NCI-H1092 (cell line): ENCODE measurements at regions not wholly inside any gene's neighbourhood (a gene's known extent, or its start where the extent isn't known, plus 50 kb on each side); places are given as distances from the start of the nearest gene placed in this dataset.
A peak's percentile ranks its signal among the peaks of the same experiment; 100 is the strongest.

ENCODE experiments used
- DNase-seq: peaks from one replicate; lab custom pipeline; 2025; lab: John Stamatoyannopoulos, UW

- DNase-seq, result no peak
These were observed 78.1 kb upstream of the GALNT9 start for GRCh38 chr12:132407451-132407961.

DNA sequence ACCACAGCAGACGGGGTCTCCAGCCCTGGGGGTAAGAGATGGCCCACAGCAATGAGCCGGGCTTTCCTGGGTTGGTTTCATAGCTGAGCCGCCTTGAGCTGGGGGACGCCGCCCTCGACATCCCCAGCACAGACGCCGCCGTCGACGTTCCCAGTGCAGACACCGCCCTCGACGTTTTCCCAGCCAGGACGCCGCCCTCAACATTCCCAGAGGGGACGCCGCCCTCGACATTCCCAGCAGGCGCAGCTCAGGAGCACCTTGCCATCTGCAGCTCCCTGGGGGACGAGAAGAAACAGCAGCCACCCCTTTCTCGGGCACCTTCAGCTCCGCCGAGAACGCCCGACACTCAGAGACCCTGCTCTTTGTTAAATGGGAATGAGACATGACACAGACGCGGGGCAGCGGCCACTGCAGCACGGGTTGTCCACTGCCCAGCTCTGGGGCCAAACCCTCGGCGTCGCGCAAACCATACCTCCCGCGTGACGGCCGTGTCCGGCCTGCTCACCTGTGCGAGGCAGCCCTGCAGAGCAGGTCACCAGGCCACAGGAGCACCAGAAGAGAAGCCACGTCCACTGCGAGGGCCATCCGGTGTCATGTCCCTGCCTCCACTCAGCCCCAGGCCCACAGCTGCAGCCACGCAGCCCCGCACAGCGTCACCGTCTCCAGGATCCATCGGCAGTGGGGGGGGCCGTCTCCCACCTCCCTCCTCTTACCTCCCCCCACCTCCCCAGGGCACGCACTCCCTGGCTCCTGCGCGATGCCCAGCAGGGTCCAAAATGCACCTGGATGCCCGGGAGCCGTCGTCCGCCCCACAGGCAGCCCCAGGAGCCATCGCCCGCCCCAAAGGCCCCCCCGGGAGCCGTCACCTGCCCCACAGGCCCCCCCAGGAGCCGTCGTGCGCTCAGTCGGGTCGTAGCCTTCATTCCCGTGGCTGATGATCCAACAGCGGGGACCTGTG is 77.4 kb upstream of the GALNT9 start:
- no peak for DNase-seq

DNA sequence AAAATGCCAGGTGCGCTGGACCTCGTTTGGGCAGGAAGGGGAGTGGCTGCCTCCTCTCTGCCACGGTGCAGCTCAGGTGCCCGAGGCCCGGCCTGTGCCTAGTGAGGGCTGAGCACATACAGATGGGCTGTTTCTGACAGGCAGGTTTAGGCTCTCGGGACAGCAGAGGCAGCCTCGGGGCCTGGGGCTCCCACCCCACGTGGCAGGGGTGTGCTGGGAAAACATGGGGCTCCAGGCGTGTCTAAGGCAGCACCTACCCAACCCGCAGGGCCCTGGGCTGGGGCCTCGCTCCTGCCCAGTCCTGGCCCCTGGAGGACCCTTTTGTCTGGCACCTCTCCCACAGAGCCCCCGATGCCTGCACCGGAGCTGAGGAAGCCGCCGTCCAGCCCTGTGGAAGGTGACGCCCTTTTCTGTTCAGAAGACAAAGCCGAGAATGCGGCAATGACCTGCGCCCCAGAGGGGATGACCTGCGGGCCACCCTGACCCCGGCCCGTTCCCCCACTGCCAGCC is 76.4 kb upstream of the GALNT9 start:
- no peak for DNase-seq

DNA sequence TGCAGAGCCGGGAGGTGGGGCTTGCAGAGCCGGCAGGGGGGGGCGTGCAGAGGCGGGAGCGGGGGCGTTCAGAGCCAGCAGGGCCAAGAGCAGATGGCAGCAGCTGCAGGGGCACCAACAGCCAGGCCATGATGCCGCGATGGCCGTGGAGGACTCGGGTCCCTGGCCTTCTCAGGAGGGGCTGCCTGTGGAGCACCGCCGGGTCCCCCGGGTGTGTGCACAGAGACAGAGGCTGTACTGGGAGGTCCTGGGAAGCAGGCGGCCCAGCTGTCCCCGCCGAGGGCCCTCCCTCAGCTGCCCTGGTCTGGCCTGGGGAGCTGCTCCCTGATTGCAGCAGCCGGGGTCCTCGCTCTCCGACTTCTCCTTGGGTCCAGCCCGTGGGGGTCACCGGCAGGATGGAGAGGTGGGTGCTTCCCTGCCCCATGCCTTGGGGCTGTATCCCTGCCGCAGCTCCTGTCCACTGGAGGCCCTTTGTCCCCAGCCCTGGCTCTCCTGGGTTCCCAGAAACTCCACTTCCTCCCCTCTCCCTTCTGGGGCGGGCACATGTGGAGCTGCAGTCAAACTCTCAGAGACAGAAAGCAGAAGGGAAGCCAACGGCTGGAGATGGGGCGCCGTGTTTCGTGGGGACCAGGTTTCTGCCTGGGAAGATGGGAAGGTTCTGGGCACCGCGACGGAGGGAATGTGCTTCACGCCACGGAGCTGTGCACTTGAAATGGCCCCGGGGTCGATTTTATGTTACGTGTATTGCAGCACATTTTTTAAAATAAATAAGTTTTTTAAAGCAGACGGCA is 75.8 kb upstream of the GALNT9 start:
- DNase-seq, result no peak

DNA sequence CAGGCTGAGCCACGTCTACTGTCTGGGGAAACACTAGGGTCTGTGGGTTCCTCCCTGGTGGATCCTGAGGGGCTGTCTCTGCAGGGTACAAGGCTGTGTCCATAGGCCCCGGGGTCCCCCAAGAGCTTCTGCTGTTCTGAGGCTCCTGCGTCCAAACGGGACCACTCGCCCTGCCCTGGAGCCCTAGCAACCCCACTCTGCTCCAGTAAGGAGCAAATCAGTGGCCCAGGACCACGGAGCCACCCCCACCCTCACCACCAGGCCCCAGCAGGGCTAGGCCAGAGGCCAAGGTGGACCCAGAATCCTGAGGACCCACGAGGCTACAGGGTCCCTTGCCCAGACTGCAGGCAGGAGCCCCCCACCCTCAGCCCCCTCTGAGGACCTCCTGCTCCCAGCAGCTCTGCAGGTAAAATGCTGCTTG is 75.1 kb upstream of the GALNT9 start:
- DNase-seq, result no peak

DNA sequence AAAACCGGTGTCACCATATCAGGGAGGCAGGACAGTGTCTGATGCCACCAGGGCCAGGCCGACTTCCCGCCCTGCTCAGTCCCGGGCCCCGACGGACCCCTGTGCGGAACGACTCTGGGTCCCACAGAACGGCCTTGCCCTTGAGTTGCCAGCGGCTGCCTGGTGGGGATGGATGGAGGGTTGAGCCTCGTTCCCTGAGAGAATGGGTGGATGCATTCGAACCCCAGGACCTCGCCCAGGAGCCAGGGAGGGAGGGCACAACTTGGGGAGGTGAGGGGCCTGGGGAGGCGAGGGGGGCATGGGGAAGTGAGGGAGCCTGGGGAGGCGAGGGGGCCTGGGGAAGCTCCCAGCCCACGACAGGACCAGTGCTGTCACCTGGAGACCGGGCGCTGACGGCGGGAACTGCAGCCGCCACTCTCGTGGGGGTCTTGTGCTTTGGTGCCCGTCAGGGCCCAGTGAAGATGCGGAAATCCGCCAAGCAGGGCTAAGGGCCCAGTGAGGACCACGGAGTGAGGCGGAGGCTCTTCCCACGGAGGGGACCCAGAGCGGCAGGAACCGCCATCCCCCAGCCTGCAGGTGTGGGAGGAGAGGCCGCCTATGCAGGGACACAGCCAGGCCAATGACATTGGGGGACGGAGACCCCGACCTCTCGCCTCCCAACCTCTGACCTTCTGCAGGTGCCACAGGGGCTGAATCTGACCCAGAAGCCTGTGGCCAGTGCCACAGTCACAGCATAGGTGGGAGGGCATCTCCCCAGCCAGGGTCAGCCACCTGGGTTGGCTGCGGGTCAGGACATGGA is 74.4 kb upstream of the GALNT9 start:
- no peak for DNase-seq

DNA sequence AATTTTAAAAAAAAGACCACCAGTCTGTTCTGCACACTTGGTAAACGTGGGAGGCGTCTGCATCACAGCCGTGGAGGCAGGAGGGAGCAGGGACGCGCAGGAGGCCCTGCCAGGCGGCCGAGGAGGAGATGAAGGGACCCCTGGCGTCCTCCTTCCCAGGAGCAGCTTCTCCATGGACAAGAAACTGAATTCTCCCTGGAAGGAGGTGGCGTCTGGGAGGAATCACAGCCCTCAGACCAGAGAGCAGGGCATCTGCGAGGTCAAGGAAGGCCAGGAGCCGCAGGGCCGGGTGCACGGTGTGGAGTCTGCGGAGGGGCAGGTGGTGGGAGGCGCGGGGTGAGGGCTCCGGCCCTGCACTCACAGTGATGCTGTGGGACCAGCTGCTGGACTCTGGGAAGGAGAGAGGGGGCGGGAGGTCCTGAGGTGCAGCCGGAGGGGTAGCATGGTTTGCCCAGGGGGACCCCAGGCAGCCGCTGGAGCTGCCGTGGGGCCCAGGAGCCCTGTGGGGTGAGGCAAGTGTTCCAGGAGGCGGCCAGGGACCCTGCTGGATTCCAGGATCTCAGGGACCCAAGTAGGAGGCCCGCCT is 73.5 kb upstream of the GALNT9 start:
- no peak for DNase-seq

DNA sequence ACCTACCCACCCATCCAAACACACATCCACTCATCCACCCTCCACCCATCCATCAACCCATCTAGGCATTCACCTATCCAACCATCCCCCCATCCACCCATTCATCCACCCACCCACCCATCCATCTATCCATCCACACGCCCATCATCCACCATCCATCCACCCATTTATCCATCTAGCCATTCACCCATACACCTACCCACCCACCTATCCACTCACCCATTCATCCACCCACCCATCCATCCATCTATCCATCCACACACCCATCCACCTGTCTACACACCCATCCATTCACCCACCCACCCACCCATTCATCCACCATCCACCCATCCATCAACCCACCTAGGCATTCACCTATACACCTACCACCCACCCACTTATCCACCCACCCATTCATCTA is 72.6 kb upstream of the GALNT9 start:
- DNase-seq, result no peak

- peak; percentile 59 for DNase-seq
These were observed 70.7 kb upstream of the GALNT9 start for GRCh38 chr12:132400011-132400641.

GRCh38 chr12:132399092-132400010 is 70.0 kb upstream of the GALNT9 start:
- DNase-seq, result no peak

DNA sequence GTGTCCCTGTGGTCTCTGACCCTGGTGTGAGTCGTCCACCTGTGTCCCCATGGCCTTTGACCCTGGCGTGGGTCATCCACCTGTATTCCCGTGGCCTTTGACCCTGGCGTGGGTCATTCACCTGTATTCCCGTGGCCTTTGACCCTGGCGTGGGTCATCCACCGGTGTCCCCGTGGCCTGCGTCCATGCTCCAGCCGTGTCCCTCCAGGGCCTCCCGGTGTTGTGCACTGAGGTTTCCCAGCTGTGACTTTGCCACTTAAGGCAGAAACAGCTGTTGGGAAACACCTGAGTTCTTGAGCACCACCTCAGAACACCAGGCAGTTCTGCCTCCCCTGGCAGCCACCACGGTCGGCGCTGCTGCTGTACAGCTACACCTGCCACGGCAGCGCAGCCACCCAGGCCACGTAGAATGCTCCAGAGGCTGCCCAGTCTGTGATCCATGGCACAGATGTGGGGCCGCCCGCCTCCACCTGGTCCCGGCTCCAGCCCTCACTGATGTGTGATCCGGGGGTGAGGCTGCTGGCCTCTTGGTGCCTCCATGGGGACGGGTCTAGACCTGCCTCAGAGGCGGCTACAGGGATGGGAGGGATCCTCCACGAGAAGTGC is 69.1 kb upstream of the GALNT9 start:
- DNase-seq, result no peak

GRCh38 chr12:132397934-132398385 is 68.6 kb upstream of the GALNT9 start:
- DNase-seq, result no peak

GRCh38 chr12:132397152-132397933 is 68.0 kb upstream of the GALNT9 start:
- DNase-seq, result peak; percentile 3

DNA sequence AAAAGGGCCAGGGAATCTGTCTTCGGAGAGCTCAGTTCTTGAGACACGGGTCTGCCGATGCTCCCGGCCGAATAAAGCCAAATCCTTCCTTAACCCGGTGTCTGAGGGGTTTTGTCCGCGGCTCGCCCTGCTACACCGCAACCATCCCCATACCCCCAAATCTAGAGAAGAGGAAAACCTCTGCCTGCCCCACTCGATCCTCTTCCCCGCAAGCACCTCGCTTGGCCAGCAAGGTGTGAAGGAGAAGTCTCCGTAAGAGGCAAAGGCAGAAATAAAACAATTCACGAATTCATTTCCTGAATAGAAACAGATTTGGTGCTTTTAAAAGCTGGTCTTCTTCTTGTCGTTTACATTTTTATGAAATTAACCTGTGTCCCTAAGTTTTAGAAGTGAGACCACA is 67.3 kb upstream of the GALNT9 start:
- DNase-seq, result no peak

DNA sequence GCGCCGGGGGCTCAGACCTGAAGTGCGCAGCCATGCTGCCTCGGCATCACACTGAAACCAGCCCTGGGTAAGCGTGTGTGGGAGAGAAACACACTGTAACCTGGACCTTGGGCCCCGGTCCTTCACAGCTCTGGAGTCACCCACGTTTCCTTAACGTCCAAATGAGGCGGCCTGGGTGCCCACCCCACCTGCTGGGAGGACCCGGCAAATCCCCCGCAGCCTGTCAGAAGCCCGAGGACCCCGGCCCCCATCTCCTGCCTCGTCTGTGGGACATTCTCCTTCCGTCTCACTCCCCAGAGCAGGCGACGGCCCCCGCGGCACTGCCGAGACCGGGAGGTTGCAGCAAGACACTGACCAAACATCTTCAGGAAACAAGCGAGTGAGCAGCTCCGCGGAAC is 66.5 kb upstream of the GALNT9 start:
- no peak for DNase-seq

GRCh38 chr12:132395192-132395907 is 66.0 kb upstream of the GALNT9 start:
- no peak for DNase-seq

DNA sequence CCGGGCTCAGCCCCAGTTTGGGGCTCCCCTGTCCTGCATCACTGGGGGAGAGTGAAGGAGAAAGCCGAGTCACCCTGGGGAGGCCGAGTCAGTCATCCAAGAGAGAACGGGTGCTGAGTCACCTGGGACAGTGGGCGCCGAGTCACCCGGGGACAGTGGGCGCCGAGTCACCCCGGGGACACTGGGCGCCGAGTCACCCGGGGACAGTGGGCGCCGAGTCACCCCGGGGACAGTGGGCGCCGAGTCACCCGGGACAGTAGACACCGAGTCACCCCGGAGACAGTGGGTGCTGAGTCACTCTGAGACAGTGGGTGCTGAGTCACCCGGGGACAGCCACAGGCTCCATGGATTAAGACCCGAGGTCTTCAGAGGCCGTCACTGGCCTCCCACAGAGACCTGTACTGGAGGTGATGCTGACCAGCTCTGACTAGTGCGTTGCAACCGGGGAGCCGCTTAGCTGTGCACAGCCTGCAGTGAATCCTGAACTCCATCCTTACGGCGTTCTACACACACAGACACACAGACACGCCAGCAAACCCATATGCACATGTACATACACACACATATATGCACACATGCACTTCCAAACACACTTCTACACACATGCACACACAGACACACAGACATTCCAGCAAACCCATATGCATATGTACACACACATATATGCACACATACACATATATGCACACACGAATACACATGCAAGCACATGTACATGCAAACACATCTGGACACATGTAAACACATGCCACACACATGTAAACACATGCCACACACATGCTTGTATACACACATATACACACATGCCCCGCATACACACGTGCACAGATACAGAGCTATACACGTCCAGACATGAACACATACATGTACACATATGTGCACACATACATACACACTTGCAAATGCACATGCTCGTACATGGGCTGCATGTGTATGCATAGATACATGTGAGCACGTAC is 64.9 kb upstream of the GALNT9 start:
- no peak for DNase-seq
